Skin epidermis (tissue), 12 donors: ENCODE measurements at regions not wholly inside any gene's neighbourhood (a gene's known extent, or its start where the extent isn't known, plus 50 kb on each side); places are given as distances from the start of the nearest gene placed in this dataset.

Experiments
- H3K27ac ChIP-seq, 21 experiments: fragments of 200-600 bp; sonication (generic) in 11 of 21; one replicate each; pipeline ENCODE4 v1.5.0; 2020; ENCODE audit warnings: mild to moderate bottlenecking in 3 of 21, inconsistent platforms in 2 of 21, moderate library complexity in 2 of 21
- H3K4me3 ChIP-seq, 7 experiments: fragments of 200-600 bp; sonication (generic) in 2 of 7; one replicate each; pipeline ENCODE4 v1.5.0; 2020; ENCODE audit warnings: inconsistent platforms in 2 of 7, mild to moderate bottlenecking in 2 of 7, moderate library complexity in 1 of 7

GRCh38 chr12:41634091-41634490 is 446.0 kb downstream of the PDZRN4 start:
- Histone ChIP-seq H3K27ac (no peak overlapping the region), H3K4me3 (no peak overlapping the region)

- H3K4me3 ChIP-seq: no peak overlapping the region
- H3K27ac ChIP-seq: no peak overlapping the region
Observed at GRCh38 chr12:41629611-41630010, 441.5 kb downstream of the PDZRN4 start.

GRCh38 chr12:41627476-41627875 is 439.4 kb downstream of the PDZRN4 start:
- Histone ChIP-seq H3K4me3 (no peak overlapping the region), H3K27ac (no peak overlapping the region)

GRCh38 chr12:41624571-41624970 is 436.5 kb downstream of the PDZRN4 start:
- no peak overlapping the region for H3K27ac ChIP-seq
- no peak overlapping the region for H3K4me3 ChIP-seq
